HTR-8/SVneo (cell line): ENCODE measurements at regions not wholly inside any gene's neighbourhood (a gene's known extent, or its start where the extent isn't known, plus 50 kb on each side); places are given as distances from the start of the nearest gene placed in this dataset.

Source experiments
- DNase-seq: peaks from one replicate; pipeline ENCODE4 v3.0.0; 2011; ENCODE audit warnings: low spot score, mixed read lengths; ENCODE audit not compliant: insufficient read length
- FAIRE-seq: peaks from 2 replicates; lab custom pipeline; 2011; peaks lifted over from hg19 to GRCh38; lab: Jason Lieb, UNC

- FAIRE-seq (no peak), DNase-seq (no peak)
These were observed 389.0 kb downstream of the CBLN4 start for GRCh38 chr20:55616367-55616766.

- FAIRE-seq, result peak; percentile 73
- no peak for DNase-seq
These were observed 389.5 kb downstream of the CBLN4 start for GRCh38 chr20:55615818-55616217.

DNA sequence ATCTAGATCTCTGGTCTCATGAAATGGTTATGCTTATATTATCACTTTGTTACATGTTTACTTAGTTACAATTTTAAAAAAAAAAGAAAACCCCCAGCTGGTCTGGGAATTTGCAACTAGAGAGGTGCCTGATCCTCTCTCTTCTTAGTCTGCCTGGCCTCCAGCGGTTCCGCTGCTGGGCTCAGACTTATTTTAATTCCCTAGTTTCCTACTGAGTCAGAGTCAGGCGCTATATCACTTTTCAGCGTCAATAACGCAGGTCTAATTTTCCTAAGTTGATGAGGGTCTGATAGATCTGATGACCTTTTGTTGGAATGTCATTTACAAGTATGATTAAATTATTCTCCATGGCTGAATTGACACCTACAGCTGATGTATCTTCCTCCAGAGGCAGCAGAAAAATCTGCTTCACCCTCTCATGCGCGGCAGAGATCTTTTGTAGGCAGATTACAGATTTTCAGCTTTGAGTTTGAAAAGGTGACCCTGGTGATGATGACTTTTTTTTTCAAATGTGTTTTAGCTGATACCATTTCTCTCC lies 391.0 kb downstream of the CBLN4 start:
- no peak for DNase-seq
- no peak for FAIRE-seq

DNA sequence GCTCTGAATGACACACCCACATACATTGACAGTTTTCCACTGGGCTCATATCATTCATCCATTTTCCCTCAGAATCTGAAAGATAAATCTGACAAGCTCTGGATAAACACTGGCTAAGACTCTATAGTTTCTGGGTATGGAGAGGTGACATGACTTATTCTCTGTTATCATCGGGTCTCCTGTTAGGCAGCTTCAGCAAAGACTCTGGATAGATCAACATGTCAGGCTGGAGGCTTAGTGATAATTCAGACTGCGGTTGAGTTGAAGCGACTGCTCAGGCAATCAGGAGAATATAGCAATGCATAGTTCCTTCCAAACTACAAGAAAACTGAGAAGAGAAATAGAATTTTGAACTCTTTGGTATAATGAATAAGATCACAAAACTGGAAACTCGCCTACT lies 394.6 kb downstream of the CBLN4 start:
- FAIRE-seq (peak; percentile 33), DNase-seq (no peak)

DNA sequence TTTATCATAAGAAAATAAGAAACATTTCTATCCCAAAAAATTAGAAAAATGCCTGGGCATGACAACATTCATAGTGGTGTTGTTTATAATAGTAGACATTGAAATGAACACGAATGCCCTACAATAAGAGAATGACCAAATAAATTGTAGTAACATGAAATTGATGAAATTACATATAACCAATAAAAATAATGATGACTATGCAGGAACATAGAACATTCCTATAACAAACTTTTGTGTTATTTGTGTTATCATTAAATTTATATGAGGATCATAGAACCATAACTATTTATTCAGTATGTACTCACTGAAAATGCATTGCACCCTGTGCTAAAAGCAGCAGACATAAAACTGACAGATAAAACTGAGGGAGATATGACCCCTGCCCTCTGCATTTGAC lies 399.7 kb downstream of the CBLN4 start:
- FAIRE-seq, result no peak
- no peak for DNase-seq

- DNase-seq, result no peak
- no peak for FAIRE-seq
These were observed 407.8 kb downstream of the CBLN4 start for GRCh38 chr20:55597526-55597925.

- FAIRE-seq (no peak), DNase-seq (no peak)
These were observed 408.9 kb downstream of the CBLN4 start for GRCh38 chr20:55596431-55596830.

GRCh38 chr20:55592866-55593265 lies 412.5 kb downstream of the CBLN4 start:
- FAIRE-seq, result peak; percentile 72

DNA sequence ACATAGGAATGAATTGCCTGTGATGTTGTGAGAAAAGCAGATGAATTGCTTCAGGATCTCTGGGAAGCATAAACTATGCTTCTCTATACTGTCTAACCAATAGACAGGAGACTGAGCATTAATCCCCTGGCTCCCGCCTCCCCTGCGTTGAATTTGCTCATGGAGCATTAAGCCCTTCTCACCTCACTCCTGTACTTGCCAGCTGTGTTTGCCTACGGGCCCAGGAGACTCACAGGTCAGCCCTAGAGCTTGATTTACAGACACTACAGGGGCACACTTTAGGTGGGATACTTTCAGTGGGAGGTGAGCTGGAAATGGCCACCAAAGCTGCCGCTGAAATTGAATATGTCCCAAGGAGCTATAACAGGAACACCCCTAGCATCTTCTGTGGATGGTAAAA lies 418.7 kb downstream of the CBLN4 start:
- no peak for DNase-seq
- peak; percentile 52 for FAIRE-seq

More at GRCh38 chr20:55592866-55593265, 412.5 kb downstream of the CBLN4 start:
- DNase-seq, result no peak

GRCh38 chr20:55584964-55585363 lies 420.4 kb downstream of the CBLN4 start:
- DNase-seq (no peak), FAIRE-seq (peak; percentile 65)

- no peak for FAIRE-seq
These were observed 421.0 kb downstream of the CBLN4 start for GRCh38 chr20:55584307-55584706.

DNA sequence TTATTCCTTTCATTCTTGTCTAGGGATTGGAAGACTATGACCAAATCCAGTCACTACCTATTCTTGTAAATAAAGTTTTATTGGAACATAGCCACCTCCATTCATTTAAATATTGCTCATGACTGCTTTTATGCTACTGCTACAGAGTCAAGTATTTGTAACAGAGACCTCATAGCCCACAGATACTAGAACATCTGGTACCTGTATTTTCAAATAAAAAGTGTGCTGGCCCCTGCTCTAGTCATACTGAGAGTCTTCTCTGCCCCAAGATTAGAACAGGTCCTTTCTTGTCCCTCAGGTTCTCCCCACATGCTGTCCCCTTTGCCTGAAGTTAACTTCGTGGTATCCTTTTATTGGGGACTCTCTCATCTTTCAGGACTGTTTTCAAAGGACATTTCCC lies 422.3 kb downstream of the CBLN4 start:
- FAIRE-seq, result peak; percentile 4
- DNase-seq, result no peak

More at GRCh38 chr20:55584307-55584706, 421.0 kb downstream of the CBLN4 start:
- no peak for DNase-seq

GRCh38 chr20:55582498-55582897 lies 422.8 kb downstream of the CBLN4 start:
- FAIRE-seq, result no peak
- no peak for DNase-seq

GRCh38 chr20:55581519-55581918 lies 423.8 kb downstream of the CBLN4 start:
- FAIRE-seq (no peak), DNase-seq (no peak)

DNA sequence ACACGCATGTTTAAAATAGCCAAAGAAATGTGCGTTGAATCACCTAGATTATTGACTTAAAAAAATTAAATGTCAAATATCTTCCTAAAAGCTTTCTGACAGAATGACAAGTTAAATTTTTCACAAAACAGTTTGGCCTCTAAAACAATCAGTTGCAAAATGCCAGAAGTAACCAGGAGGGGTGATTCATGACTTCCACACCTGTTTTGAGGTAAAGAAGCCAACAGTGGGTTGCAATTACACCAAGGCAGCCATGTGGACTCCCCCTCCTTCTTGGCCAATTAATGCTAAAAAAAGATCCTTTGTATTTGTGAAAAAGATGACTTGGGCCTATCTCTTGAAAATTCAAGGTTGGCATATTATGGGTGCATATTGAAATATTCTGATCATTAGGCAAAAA lies 424.8 kb downstream of the CBLN4 start:
- FAIRE-seq (no peak), DNase-seq (no peak)

- FAIRE-seq, result no peak
- DNase-seq, result no peak
These were observed 425.5 kb downstream of the CBLN4 start for GRCh38 chr20:55579802-55580201.

DNA sequence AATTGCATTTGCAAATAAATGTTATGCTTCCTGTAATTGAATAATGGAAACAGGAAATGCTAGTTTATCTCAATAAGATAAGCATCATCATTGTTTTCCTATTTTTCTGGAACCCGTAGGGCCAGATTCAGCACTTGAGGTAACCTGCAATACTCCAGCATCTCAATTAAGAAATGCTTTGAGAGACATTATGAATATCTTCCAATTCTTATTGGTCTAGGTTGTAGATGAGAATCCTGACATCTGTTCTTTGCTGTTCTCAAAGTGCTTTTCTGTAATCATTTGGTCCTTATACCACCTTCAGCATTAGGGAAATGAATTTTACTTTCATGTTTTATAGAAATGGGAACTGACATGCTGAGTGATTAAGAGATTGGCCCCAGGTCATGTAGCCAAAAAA lies 428.3 kb downstream of the CBLN4 start:
- DNase-seq (no peak), FAIRE-seq (no peak)

DNA sequence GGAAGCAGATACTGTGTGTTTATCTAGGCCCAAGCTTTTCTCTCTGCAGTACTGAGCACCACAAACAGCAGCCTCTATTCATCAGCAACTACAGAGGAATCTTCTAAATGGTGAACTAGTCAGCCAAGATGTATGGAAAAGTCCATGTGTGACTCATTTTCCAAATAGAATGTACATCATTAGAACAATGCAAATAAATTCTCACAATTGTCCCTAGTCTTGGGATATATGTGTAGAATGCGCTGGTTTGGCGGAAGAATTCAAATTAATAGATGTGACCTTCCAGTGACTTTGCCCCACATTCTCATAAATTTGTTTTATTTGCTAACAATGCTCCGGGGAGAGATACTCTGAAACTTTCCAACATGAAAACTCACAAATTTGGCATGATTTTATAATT lies 436.2 kb downstream of the CBLN4 start:
- FAIRE-seq (no peak), DNase-seq (no peak)

DNA sequence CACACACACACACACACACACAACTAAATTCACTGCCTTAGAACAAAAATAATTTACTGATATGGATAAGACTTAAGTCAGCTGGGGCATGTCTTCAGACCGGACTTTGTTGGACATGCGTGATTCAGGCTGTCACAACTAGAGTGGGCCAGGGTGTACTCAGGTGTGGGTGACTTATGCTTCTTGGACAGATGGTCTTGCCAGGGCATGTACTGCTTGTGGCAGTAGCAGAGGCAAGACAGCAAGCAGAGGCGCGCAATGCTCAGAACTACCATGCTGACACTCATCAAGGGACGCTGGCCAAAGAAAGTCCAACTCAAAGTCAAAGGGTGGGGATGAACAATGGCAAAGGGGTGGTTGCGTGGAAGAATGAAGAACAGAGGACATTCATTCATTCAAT lies 437.5 kb downstream of the CBLN4 start:
- FAIRE-seq (peak; percentile 80), DNase-seq (no peak)

- DNase-seq, result no peak
- FAIRE-seq, result no peak
These were observed 440.1 kb downstream of the CBLN4 start for GRCh38 chr20:55565096-55565773.

GRCh38 chr20:55561259-55561658 lies 444.1 kb downstream of the CBLN4 start:
- FAIRE-seq (no peak), DNase-seq (no peak)

DNA sequence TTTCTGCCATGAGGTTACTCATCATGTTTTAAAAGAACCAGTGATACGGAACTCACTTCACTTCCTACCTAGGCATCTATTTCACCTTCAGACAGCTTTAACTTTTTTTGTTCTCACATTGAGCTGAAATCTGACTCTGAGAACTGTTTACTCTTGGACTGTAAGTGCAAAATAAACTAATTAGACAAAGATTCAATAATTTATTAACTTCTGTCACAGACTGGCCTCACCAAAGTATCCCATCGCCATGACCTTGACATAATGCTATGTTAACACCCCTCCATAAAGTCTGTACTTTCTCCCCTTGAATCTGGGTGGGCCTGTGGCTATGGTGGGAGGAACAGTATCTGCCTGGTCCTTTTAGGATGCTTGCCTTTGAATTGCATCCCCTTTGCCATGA lies 448.1 kb downstream of the CBLN4 start:
- DNase-seq (no peak), FAIRE-seq (no peak)
